ENCODE measurements at regions not wholly inside any gene's neighbourhood (a gene's known extent, or its start where the extent isn't known, plus 50 kb on each side); places are given as distances from the start of the nearest gene placed in this dataset.
"Not testable (repeated sequence)": the region's sequence is repeated elsewhere in the genome, so short reads cannot be mapped to it uniquely, and the experiment has no call there.

DNA sequence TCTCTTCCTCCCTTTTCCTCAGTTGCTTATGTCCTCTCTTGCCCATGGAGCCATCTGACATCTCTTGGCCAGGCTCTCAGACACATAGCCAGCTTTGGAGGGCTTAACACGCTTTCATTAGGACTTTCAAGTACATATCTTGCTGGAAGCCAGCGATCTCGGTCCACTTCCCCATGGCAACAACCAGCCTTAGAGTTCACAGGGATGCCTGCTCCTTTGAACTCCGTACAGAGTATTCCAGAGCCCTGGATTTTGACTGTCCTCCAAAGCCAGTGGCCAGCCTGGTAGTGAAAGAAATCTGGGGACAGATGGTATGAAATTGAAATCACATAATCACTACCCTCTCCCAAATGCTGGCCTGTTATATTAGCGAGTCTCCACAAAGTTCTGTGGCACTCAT is 370.5 kb upstream of the NPVF start:
- no peak for DNase-seq (ENCODE audit: low spot score)

DNA sequence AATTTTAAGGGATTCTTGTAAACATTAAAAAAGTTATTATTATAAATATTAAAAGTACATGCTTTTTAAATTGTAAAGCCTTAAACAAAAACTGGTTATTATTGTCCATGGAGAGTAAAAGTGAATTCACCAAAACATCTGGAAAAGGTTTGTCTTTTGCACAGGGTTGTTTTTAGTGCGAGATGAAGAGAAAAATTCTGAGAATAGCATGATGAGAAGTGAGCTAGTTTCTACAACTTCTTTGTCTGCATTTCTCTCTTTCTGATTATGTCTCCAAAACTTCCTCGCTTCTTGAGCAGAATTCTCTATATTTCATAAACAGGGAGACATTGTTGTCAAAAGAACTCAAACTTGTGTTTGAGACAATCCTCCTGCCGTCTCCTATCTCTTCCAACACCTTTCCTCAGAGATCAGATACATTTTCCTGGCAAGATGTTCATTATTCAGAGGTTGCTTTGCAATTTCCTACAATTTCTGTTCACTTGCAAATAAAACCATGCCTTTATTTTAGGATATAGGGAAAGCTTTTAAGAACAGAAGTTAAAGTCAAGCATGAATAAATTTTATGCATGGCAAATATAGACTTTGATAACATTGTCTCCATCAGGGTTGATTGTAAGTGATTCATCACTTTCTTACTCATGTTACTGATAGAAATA is 372.1 kb upstream of the NPVF start:
- DNase-seq (ENCODE audit: low spot score) = no peak

- DNase-seq (ENCODE audit: low spot score) = not testable (repeated sequence)
Measured at GRCh38 chr7:25602730-25603426, 374.6 kb upstream of the NPVF start.

GRCh38 chr7:25603427-25603740 is 375.1 kb upstream of the NPVF start:
- not testable (repeated sequence) for DNase-seq (ENCODE audit: low spot score)

DNA sequence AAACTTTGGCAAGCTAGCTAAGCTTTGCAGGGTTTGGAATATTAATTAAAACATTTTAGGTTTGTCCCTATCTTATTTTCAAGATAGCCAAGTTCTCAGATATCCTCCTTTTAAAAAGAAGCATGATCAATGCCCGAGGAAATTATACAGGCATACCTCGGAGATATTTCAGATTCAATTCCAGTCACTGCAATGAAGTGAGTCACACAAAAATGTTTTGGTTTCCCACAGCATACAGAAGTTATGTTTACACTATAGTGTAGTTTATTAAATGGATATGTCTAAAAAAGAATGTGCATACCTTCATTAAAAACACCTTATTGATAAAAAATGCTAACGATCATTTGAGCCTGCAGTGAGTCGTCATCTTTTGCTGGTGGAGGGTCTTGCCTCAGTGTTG is 382.9 kb upstream of the NPVF start:
- DNase-seq (ENCODE audit: low spot score) = no peak

DNA sequence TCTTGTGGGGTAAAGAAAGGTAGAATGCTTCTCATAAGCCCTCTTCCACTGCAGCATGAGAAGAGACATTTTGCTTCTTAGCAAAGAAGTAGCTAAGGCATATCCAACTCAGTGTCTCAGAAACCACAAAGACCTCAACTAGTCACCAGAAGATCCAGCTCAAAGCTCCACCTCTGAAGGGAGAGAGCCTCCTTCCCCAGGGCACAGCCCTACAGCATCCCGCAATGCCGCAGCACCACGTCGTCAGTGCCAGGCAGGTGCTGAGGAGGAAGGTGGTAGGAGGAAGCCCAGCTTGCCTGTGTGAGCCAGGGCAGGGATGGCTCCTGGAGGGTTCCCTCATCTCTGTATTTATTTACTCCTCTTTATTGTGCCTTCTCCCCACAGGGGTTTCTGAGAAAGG is 385.6 kb upstream of the NPVF start:
- DNase-seq (ENCODE audit: low spot score) = no peak

DNA sequence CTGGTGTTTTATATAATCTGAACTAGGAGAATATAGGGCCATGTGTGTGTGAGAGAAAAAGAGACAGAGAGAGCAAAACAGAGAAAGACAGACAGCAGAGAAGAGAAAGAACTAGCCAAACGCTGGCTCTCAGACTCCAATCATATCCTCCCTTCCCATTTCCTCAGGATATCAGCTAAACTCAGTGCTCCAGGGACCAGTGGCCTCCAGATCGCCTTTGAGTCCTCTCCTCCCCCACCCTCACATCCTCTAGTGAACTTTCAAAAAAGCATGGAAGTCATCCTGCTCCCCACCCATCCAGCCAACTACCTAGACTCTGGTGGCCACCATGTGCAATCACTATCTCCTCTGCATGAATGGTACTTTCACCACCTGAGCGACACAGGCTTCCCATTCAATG is 386.1 kb upstream of the NPVF start:
- no peak for DNase-seq (ENCODE audit: low spot score)

- DNase-seq (ENCODE audit: low spot score) = no peak
Measured at GRCh38 chr7:25615003-25615402, 386.7 kb upstream of the NPVF start.

GRCh38 chr7:25615593-25615992 is 387.3 kb upstream of the NPVF start:
- DNase-seq (ENCODE audit: low spot score) = no peak

DNA sequence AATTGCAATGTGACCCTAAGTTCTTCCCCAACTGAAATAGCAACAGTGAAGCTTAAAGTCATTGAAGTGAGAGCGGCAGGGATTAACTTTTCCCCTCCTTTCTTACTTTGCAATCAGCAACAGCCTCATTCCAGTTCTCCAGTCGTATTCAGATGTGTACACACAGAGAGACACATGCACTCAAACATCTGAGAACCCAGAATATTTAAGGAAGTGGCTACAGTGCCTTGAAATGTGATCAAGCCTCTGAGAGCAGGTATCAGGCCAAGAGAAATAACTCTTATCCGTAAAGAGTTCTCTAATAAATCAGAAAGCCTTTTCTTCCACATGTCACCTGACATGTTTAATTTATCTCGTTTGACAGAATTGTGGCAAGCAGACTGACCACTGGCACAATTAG is 388.9 kb upstream of the NPVF start:
- no peak for DNase-seq (ENCODE audit: low spot score)

GRCh38 chr7:25617673-25618072 is 389.4 kb upstream of the NPVF start:
- no peak for DNase-seq (ENCODE audit: low spot score)

DNA sequence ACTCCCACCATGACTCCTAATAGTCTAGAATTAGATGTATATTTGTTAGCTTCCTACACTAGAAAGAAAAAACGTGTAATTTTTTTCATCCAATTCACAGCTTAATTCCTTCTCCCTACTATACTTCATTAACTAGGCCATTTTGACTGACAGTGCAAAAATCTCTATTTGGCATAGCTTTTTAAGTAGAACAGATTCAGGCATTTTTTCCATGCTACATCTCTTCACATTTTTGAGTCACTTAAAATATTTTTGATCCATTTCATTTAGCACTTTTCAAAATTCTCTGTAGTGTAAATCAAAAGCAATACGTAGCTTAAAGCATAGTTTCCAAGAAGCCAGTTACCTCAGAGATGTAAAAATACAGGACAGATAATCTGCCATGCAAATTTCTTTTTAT is 391.1 kb upstream of the NPVF start:
- no peak for DNase-seq (ENCODE audit: low spot score)

GRCh38 chr7:25619963-25620799 is 391.9 kb upstream of the NPVF start:
- peak; percentile 36 for DNase-seq (ENCODE audit: low spot score)

- no peak for DNase-seq (ENCODE audit: low spot score)
Measured at GRCh38 chr7:25621993-25622392, 393.7 kb upstream of the NPVF start.

DNA sequence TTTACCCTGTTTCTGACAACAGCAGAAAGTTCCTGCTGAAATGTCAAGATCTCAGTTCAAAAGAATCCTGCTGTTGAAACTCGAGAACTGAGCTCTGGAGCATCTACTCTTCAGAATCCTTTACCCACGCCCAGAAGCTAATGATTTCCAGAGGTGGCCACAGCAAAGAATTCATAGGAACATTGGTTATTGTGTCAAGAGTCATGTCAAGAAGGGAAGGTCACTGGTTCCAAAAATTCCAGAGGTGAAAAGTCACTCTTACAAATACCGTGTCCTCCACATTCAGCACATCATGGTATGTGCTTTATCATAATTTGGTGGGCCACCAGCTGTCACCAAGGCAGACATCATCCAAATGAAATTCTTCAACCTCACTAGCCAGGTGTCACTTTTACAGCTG is 394.4 kb upstream of the NPVF start:
- no peak for DNase-seq (ENCODE audit: low spot score)

DNA sequence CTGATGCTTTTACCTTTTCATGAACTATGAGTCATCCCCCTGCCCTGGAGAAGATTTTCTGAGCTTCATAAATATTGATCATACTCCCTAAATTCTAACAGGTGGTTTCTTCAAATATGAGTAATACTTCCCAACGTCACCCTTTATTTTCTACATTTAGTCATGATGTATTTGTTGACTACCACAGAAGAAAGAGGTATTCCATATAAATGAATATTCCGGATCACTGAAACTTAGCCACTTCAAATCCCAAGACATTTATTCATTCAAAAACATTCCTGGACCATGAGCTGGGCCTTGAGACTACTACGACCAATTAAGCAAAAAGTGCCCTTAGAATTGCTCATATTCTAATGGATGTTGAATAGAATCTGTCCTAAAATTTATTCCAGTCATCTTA is 395.8 kb upstream of the NPVF start:
- DNase-seq (ENCODE audit: low spot score) = no peak

DNA sequence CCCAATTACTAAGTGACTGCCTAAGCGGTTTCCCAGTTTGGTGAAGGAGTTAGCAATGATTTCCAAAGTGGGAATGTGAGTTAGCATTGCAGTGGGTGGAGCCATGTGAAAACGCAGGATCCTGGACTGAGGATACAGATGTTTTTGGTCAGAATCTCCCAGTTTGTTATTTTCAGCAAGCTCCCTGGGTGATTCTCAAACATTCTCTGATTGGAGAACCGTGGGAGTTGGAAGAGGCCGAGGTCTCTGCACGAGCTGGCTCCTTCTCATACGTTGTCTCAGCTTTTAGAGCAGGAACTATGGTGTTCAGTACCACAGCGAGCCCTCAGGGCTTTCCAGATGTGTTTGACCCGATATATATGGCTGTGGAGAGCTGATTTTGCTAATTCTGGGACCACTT is 396.5 kb upstream of the NPVF start:
- DNase-seq (ENCODE audit: low spot score) = no peak

DNA sequence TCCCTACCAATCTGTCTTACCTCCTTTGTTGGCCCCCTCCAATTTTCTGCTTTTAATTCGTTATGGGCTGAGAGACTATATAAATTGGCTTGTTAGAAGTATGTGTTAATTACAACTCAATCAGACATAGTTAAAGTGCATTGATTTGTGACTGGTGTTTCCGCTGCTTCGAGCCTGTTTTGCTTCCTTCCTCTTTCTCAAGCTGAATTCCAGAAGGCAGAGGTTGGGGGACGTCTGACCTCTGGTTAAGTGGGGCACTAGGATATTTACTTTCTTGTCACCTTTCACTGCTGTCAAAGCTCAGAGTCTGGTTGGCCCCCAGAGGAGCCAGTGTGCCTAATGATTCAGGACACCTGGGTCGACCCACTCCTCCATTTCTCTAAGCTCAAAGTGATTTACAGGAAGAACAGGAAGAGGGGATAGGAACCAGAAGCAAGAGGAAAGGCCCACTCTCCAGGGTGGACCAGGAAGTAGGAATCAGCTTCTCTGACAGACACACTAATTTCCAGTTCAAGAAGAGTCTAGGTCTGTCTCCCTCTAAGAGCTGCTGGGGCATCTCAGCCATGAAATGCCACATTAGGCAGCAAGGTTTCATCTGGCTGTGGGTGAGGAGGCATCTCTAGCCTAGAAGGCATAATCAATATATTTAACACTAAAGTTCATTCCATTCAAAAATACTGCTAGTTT is 397.2 kb upstream of the NPVF start:
- DNase-seq (ENCODE audit: low spot score) = peak; percentile 10

GRCh38 chr7:25626451-25627131 is 398.3 kb upstream of the NPVF start:
- no peak for DNase-seq (ENCODE audit: low spot score)

DNA sequence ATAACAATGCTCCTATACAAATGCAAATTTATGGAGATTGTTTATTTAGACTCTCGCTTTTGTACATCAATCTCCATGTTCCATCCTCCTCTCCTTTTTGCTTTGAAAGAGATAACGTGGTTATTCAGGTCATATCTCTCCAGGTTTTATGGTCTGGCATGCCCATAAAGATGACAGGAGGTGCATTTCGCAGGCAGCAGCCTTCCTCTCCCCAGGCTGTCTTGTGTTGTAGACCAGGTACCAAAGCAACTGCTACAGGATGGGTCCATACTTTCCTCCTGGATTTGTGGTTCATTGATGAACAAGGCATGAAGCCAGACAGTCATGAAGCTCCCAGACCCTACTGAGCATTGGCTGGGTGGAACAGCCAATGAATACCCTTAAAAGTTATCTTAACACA is 400.2 kb upstream of the NPVF start:
- DNase-seq (ENCODE audit: low spot score) = no peak

GRCh38 chr7:25632616-25633015 is 404.3 kb upstream of the NPVF start:
- no peak for DNase-seq (ENCODE audit: low spot score)

DNA sequence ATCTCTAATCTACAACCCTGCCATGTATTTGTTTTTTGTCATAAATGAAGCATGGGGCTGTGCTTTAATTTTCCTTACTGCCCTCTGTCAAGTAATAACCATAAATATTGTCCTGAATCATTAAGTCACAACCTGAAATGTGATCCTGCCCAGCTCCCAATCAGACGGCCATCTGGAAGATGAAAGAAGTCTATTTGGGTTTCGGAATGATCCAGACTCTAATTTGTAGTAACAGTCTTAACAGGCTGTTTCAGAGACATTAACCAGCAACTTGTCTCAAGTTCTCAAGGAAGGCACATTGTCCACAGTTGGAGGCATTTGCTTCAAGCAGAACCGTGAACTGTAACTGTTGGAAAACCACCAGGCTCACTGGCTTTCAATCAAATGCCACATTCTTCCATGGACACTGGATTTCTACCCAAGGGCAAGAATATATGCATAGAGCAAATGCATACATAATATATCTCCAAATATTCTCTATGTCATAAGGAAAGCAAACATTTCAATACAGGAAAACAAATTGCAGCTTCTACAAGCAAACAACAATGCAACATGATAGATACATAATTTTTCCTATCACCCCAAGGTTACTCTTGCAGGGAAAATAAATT is 405.2 kb upstream of the NPVF start:
- no peak for DNase-seq (ENCODE audit: low spot score)

All from germinal center (tissue), 1 donor.